GM19043 (cell line): ENCODE measurements at regions not wholly inside any gene's neighbourhood (a gene's known extent, or its start where the extent isn't known, plus 50 kb on each side); places are given as distances from the start of the nearest gene placed in this dataset.

Experiments
- ATAC-seq: cut with Tn5 transposase; IDR thresholded peaks from one replicate; pipeline ENCODE4 v1.9.1; 2021; ENCODE audit warnings: low read depth; ENCODE audit not compliant: unreplicated experiment

DNA sequence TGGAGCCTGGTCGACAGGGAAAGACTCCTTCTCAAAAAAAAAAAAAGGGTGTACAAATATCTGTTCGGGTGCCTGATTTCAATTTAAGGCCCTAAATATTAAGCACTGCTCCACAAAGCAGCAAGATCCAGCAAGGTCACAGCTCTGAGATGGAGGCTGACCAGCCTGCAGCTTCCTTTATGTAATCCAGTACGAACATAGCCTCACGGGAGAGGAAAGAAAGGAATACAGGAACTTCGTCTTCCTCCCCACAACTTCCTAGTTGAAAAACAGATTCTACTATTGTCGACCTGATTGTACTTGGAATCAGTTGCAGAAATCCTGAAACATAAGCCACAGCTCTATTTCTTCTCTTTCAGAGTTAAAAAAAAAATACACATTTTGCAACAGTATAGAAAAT, 53.5 kb upstream of the TBC1D9 start:
- ATAC-seq, result no peak

DNA sequence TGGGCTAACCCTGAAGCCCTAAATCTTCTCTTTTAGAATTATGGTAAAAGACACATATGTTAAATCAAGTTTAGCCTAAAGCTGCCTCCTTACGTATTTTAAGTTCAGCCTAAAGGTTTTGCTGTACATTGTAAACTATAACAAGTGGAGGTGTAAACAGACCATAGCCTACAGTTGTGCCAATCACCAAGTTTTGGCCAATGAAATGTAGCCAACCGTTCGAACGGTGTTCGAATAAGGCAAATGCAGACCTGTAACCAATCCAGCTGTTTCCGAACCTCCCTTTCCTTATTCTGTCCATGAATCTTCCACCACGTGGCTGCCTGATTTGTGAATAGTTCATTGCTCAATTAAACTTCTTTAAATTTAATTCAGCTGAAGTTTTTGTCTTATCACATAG, 52.1 kb upstream of the TBC1D9 start:
- ATAC-seq, result no peak

DNA sequence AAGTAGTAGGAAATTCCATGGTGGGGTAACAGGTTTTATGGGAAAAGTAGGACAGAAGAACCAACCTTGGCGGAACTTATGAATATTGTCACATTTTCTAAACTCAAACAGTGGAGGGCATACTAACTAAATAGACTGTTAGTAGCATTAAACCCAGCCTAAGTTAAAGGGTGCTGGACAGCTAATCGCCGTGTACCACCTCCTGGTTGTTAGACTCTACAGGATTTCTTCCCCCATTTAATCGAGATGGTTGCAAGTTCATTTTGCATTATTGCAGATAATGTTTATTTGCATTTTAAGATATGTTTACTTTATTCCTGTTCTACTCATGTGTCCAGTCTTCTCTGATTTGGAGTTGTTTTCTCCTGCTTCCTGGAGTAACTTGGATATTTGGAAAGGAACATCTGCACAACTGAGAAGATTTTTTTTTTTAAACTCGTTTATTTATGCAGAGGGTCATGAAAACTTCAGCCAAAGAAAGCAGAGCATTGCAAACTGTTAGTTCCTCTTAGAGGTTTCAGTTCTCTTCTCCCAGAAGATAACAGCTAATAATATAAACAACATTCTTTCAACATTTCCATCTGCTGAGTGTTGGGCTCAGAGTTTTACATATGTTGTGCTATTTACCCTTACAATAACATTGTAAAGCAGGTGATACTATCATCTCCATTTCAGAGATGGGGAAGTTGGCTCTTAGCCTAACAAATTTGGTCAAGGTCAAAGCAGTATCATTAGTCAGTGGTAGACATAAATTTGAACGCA, 51.5 kb upstream of the TBC1D9 start:
- ATAC-seq, result peak; percentile 82

DNA sequence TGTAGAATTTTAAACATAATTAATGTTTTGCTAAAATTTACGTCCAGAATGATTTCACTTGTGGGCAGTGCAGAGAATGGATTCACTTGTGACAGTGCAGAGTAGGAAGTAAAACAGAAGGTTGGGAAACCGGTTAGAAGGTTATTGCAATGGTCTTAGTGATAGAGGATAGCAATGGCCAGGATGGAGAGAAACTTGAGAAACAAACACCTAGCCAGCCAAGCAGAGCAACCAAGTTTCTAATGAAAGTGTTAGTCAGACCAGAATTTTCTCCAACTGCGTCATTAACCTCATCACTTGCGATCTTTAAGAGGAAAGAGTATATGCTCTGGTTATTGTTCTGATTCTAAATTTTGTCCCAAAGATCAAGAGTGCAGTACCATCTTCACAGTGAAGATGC, 50.0 kb upstream of the TBC1D9 start:
- peak; percentile 73 for ATAC-seq
